Neural progenitor cell (in vitro differentiated cells): ENCODE measurements at regions not wholly inside any gene's neighbourhood (a gene's known extent, or its start where the extent isn't known, plus 50 kb on each side); places are given as distances from the start of the nearest gene placed in this dataset.

Source experiments
- EZH2 ChIP-seq: fragments of 200-600 bp; sonication (generic); IDR thresholded peaks from 2 replicates; pipeline ENCODE4 v1.6.1; 2017; ENCODE audit warnings: antibody characterized with exemption, mild to moderate bottlenecking, moderate library complexity
- EZH2phosphoT487 ChIP-seq: fragments of 200-600 bp; sonication (generic); IDR thresholded peaks from 2 replicates; pipeline ENCODE4 v1.6.1; 2017; ENCODE audit warnings: antibody characterized with exemption
- TF ChIP-seq, protein P1 (sequence below): fragments of 200-600 bp; sonication (generic); IDR thresholded peaks from 2 replicates; pipeline ENCODE4 v1.5.1; 2017; ENCODE audit warnings: antibody characterized with exemption, mild to moderate bottlenecking

DNA sequence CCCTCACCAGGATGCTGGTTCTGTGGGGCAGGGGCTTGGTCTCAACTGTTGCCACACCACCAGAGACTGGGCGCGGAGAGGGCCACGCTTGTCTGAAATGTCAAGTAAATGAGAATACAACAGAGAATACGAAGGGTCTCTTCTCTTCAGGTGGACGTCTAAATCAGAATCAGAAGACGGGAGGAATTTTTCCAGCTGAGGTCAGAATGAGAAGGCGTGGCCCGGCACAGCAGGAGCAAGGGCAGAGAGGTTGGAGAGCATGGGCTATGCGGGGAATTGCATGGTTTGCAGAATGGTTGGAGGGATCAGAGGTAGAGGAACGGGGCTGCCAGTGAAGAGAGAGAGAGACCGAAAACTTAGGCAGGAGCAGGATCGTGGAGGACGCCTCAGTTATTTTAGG, 337.9 kb downstream of the QKI start:
- TF ChIP-seq, protein P1, sequence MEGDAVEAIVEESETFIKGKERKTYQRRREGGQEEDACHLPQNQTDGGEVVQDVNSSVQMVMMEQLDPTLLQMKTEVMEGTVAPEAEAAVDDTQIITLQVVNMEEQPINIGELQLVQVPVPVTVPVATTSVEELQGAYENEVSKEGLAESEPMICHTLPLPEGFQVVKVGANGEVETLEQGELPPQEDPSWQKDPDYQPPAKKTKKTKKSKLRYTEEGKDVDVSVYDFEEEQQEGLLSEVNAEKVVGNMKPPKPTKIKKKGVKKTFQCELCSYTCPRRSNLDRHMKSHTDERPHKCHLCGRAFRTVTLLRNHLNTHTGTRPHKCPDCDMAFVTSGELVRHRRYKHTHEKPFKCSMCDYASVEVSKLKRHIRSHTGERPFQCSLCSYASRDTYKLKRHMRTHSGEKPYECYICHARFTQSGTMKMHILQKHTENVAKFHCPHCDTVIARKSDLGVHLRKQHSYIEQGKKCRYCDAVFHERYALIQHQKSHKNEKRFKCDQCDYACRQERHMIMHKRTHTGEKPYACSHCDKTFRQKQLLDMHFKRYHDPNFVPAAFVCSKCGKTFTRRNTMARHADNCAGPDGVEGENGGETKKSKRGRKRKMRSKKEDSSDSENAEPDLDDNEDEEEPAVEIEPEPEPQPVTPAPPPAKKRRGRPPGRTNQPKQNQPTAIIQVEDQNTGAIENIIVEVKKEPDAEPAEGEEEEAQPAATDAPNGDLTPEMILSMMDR = no peak
- no peak for TF ChIP-seq EZH2
- no peak for TF ChIP-seq EZH2phosphoT487
